Trophoblast cell (in vitro differentiated cells and primary cell): ENCODE measurements at regions not wholly inside any gene's neighbourhood (a gene's known extent, or its start where the extent isn't known, plus 50 kb on each side); places are given as distances from the start of the nearest gene placed in this dataset.

Source experiments
- DNase-seq, 2 donors: peaks; one replicate each; pipeline ENCODE4 v3.0.0-alpha.2; 2016
- H2AFZ ChIP-seq: 2 replicates; pipeline ENCODE4 v1.6.1; 2013; ENCODE audit warnings: low read length, moderate library complexity, mild to moderate bottlenecking; ENCODE audit not compliant: insufficient read depth, poor library complexity
- H2AK5ac ChIP-seq: 2 replicates; pipeline ENCODE4 v1.6.1; 2013; ENCODE audit warnings: mild to moderate bottlenecking, low read length
- H2BK120ac ChIP-seq: 2 replicates; pipeline ENCODE4 v1.6.1; 2013; ENCODE audit warnings: low read length, mild to moderate bottlenecking, moderate library complexity; ENCODE audit not compliant: insufficient read depth, poor library complexity
- H2BK12ac ChIP-seq: 2 replicates; pipeline ENCODE4 v1.6.1; 2013; ENCODE audit warnings: mild to moderate bottlenecking, low read length, moderate library complexity
- H2BK5ac ChIP-seq: 2 replicates; pipeline ENCODE4 v1.6.1; 2013; ENCODE audit warnings: low read length, low read depth, moderate library complexity, mild to moderate bottlenecking; ENCODE audit not compliant: poor library complexity
- H3K14ac ChIP-seq: 2 replicates; pipeline ENCODE4 v1.6.1; 2013; ENCODE audit warnings: mild to moderate bottlenecking, low read length
- H3K18ac ChIP-seq: 2 replicates; pipeline ENCODE4 v1.6.1; 2013; ENCODE audit warnings: mild to moderate bottlenecking, low read length
- H3K23ac ChIP-seq: 2 replicates; pipeline ENCODE4 v1.6.1; 2013; ENCODE audit warnings: low read length
- H3K27ac ChIP-seq: 2 replicates; pipeline ENCODE4 v1.5.1; 2013; ENCODE audit warnings: low read depth, mild to moderate bottlenecking, inconsistent platforms, low read length, moderate library complexity
- H3K27me3 ChIP-seq: 2 replicates; pipeline ENCODE4 v1.6.1; 2013; ENCODE audit warnings: inconsistent platforms, mild to moderate bottlenecking, low read length, moderate library complexity; ENCODE audit not compliant: insufficient read depth
- H3K36me3 ChIP-seq, 2 experiments: 1 replicate in 1 of 2; 2 replicates in 1 of 2; pipeline ENCODE4 v1.6.1; 2013; ENCODE audit warnings: low read length in 2 of 2, mild to moderate bottlenecking in 2 of 2, moderate library complexity in 1 of 2; ENCODE audit not compliant: insufficient read depth in 2 of 2, control insufficient read depth in 1 of 2
- H3K4ac ChIP-seq: 2 replicates; pipeline ENCODE4 v1.6.1; 2013; ENCODE audit warnings: low read depth, mild to moderate bottlenecking, low read length, moderate library complexity
- H3K4me1 ChIP-seq, 2 experiments: 1 replicate in 1 of 2; 2 replicates in 1 of 2; pipeline ENCODE4 v1.6.1; 2013; ENCODE audit warnings: low read length in 2 of 2, mild to moderate bottlenecking in 2 of 2, moderate library complexity in 1 of 2; ENCODE audit not compliant: insufficient read depth in 2 of 2, control insufficient read depth in 1 of 2
- H3K4me2 ChIP-seq: 2 replicates; pipeline ENCODE4 v1.6.1; 2013; ENCODE audit warnings: inconsistent platforms, mild to moderate bottlenecking, low read length, moderate library complexity
- H3K4me3 ChIP-seq: 2 replicates; pipeline ENCODE4 v1.5.1; 2013; ENCODE audit warnings: mild to moderate bottlenecking, low read depth, low read length, inconsistent platforms
- H3K79me1 ChIP-seq: one replicate; pipeline ENCODE4 v1.6.1; 2013; ENCODE audit warnings: low read length
- H3K79me2 ChIP-seq: 2 replicates; pipeline ENCODE4 v1.6.1; 2013; ENCODE audit warnings: low read length, mild to moderate bottlenecking; ENCODE audit not compliant: control insufficient read depth, insufficient read depth, poor library complexity
- H3K9ac ChIP-seq: 2 replicates; pipeline ENCODE4 v1.6.1; 2013; ENCODE audit warnings: mild to moderate bottlenecking, low read length
- H3K9me3 ChIP-seq: 2 replicates; pipeline ENCODE4 v1.6.1; 2013; ENCODE audit warnings: low read depth, mild to moderate bottlenecking, control low read depth, inconsistent platforms, low read length; ENCODE audit not compliant: insufficient read depth
- H4K12ac ChIP-seq: 2 replicates; pipeline ENCODE4 v1.6.1; 2013; ENCODE audit warnings: low read depth, mild to moderate bottlenecking, low read length, moderate library complexity
- H4K8ac ChIP-seq: 2 replicates; pipeline ENCODE4 v1.6.1; 2013; ENCODE audit warnings: low read depth, mild to moderate bottlenecking, low read length, moderate library complexity
- H4K91ac ChIP-seq: one replicate; pipeline ENCODE4 v1.6.1; 2013; ENCODE audit warnings: low read depth, mild to moderate bottlenecking, low read length, moderate library complexity
- WGBS: extraction: QIAGEN DNeasy Blood & Tissue Kit; methylation state at CpG from one replicate; pipeline ENCODE4 v1.1.7; 2013; ENCODE audit warnings: missing lambda C conversion rate; ENCODE audit not compliant: insufficient read length, insufficient coverage; ENCODE audit errors: extremely low coverage; 5-methylcytosine and 5-hydroxymethylcytosine counted together

DNA sequence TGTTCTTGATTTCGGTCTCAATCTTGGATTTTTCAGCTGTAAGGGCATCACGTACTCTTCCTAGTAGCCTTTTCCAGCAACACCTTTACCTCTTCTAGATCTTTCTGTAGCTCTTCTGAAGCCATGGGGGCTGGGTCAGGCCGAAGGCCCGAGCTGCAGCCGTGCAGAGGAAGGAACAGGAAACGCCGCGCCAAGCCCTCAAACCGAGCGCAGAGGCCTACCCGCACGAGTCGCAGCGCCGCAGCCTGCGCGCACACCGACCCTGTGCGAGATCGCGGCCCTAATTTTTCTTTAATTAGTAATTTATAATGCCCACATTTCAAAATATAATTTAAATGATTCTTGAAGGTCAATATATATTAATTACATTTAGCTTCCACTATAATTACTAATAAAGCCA is 483.8 kb downstream of the NUP35 start:
- no peak overlapping the region for H3K4me2 ChIP-seq
- no peaks in the 10 kb centered on the region for H3K79me1 ChIP-seq
- no peak overlapping the region for H3K14ac ChIP-seq
- no peak overlapping the region for H3K4ac ChIP-seq
- H2BK5ac ChIP-seq, result no peak overlapping the region
- no peak overlapping the region for H2AFZ ChIP-seq
- no peak overlapping the region for H3K4me3 ChIP-seq
- no peak overlapping the region for H3K23ac ChIP-seq
- DNase-seq, result no peak
- no CpG with 5 or more reads among the region's 21 CpGs for WGBS
- H3K9ac ChIP-seq, result no peak overlapping the region
- no peak overlapping the region for H4K8ac ChIP-seq
- no peak overlapping the region for H4K91ac ChIP-seq
- no peak overlapping the region for H2BK120ac ChIP-seq
- H3K27me3 ChIP-seq, result no peaks in the 10 kb centered on the region
- H3K27ac ChIP-seq, result no peak overlapping the region
- H3K79me2 ChIP-seq, result no peaks in the 10 kb centered on the region
- no peaks in the 10 kb centered on the region for H3K9me3 ChIP-seq
- H4K12ac ChIP-seq, result no peak overlapping the region
- H3K4me1 ChIP-seq, result no peaks in the 10 kb centered on the region
- no peaks in the 10 kb centered on the region for H3K36me3 ChIP-seq
- H2BK12ac ChIP-seq, result no peak overlapping the region
- H2AK5ac ChIP-seq, result no peak overlapping the region
- H3K18ac ChIP-seq, result no peak overlapping the region

DNA sequence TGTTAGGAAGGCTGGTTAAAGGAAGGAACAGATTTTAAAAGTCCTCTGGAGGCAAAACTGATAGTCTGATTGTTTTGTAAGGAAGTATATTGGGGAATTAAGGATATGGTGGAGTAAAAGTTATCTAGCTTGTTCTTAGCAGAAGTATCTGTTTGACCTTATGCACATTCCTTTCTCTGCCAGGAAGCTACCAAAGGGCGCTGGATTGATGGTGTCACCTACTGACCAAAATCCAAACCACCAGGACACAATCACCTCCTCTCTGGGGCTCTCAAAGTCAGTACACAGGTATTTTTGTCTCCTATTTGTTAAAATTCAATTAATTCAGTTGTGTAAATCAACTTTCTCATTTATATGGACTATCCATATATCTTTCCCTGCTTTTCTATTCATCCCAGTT is 484.5 kb downstream of the NUP35 start:
- Histone ChIP-seq H3K36me3 (no peaks in the 10 kb centered on the region), H4K12ac (no peak overlapping the region), H2AK5ac (no peak overlapping the region), H3K4me1 (no peaks in the 10 kb centered on the region), H3K9me3 (no peaks in the 10 kb centered on the region), H4K8ac (no peak overlapping the region), H3K79me1 (no peaks in the 10 kb centered on the region), H2BK120ac (no peak overlapping the region), H3K9ac (no peak overlapping the region), H2AFZ (no peak overlapping the region), H2BK5ac (no peak overlapping the region), H3K79me2 (no peaks in the 10 kb centered on the region), H3K4ac (no peak overlapping the region), H3K18ac (no peak overlapping the region), H4K91ac (no peak overlapping the region), H3K27ac (no peak overlapping the region), H3K14ac (no peak overlapping the region), H3K23ac (no peak overlapping the region), H3K4me3 (no peak overlapping the region), H3K27me3 (no peaks in the 10 kb centered on the region), H2BK12ac (no peak overlapping the region), H3K4me2 (no peak overlapping the region)
- no peak for DNase-seq
- WGBS, result no CpG with 5 or more reads among the region's 1 CpG

- no peak overlapping the region for H2BK120ac ChIP-seq
- H4K8ac ChIP-seq, result no peak overlapping the region
- H3K4me3 ChIP-seq, result no peak overlapping the region
- no peak overlapping the region for H2AK5ac ChIP-seq
- DNase-seq, result no peak
- H4K12ac ChIP-seq, result no peak overlapping the region
- H3K23ac ChIP-seq, result no peak overlapping the region
- H3K4ac ChIP-seq, result no peak overlapping the region
- H3K36me3 ChIP-seq, result no peaks in the 10 kb centered on the region
- no peaks in the 10 kb centered on the region for H3K79me2 ChIP-seq
- no peak overlapping the region for H3K27ac ChIP-seq
- no peak overlapping the region for H3K18ac ChIP-seq
- no peak overlapping the region for H3K4me2 ChIP-seq
- no peaks in the 10 kb centered on the region for H3K27me3 ChIP-seq
- H2BK5ac ChIP-seq, result no peak overlapping the region
- no peak overlapping the region for H3K9ac ChIP-seq
- H2BK12ac ChIP-seq, result no peak overlapping the region
- H3K14ac ChIP-seq, result no peak overlapping the region
- H2AFZ ChIP-seq, result no peak overlapping the region
- no peak overlapping the region for H4K91ac ChIP-seq
- H3K9me3 ChIP-seq, result no peaks in the 10 kb centered on the region
- H3K4me1 ChIP-seq, result no peaks in the 10 kb centered on the region
- WGBS, result no CpG with 5 or more reads among the region's 2 CpGs
- no peaks in the 10 kb centered on the region for H3K79me1 ChIP-seq
Measured at GRCh38 chr2:183610724-183611123, 486.5 kb downstream of the NUP35 start.

GRCh38 chr2:183614799-183615435 is 490.7 kb downstream of the NUP35 start:
- WGBS, result no CpG with 5 or more reads among the region's 5 CpGs

More at GRCh38 chr2:183614799-183615435, 490.7 kb downstream of the NUP35 start:
- H4K91ac ChIP-seq, result no peak overlapping the region
- H3K27me3 ChIP-seq, result no peaks in the 10 kb centered on the region
- H3K14ac ChIP-seq, result no peak overlapping the region
- H3K79me1 ChIP-seq, result no peaks in the 10 kb centered on the region
- H3K4me2 ChIP-seq, result no peak overlapping the region
- no peak overlapping the region for H3K4ac ChIP-seq
- no peak overlapping the region for H3K4me3 ChIP-seq
- H3K27ac ChIP-seq, result no peak overlapping the region
- H3K9ac ChIP-seq, result no peak overlapping the region
- no peak overlapping the region for H4K12ac ChIP-seq
- H3K18ac ChIP-seq, result no peak overlapping the region
- no peak overlapping the region for H3K23ac ChIP-seq
- H4K8ac ChIP-seq, result no peak overlapping the region
- H3K79me2 ChIP-seq, result no peaks in the 10 kb centered on the region
- no peaks in the 10 kb centered on the region for H3K4me1 ChIP-seq
- no peak overlapping the region for H2BK5ac ChIP-seq
- H3K36me3 ChIP-seq, result no peaks in the 10 kb centered on the region
- no peak overlapping the region for H2AK5ac ChIP-seq
- no peak overlapping the region for H2AFZ ChIP-seq
- no peak overlapping the region for H2BK12ac ChIP-seq
- no peak for DNase-seq
- H2BK120ac ChIP-seq, result no peak overlapping the region
- no peaks in the 10 kb centered on the region for H3K9me3 ChIP-seq
